NT2/D1 (cell line): ENCODE measurements at regions not wholly inside any gene's neighbourhood (a gene's known extent, or its start where the extent isn't known, plus 50 kb on each side); places are given as distances from the start of the nearest gene placed in this dataset.

Experiments
- DNase-seq: peaks from one replicate; pipeline ENCODE4 v3.0.0-alpha.2; 2011; ENCODE audit warnings: low read depth, low spot score
- H3K27me3 ChIP-seq: 2 replicates; pipeline ENCODE4 v1.6.0; 2011; ENCODE audit warnings: mild to moderate bottlenecking; ENCODE audit not compliant: insufficient read length, insufficient read depth
- H3K36me3 ChIP-seq: 2 replicates; pipeline ENCODE4 v1.6.1; 2011; ENCODE audit warnings: mild to moderate bottlenecking, low read length, mixed read lengths; ENCODE audit not compliant: insufficient read depth, insufficient read length
- H3K4me1 ChIP-seq: 2 replicates; pipeline ENCODE4 v1.5.1; 2011; ENCODE audit not compliant: insufficient read depth, insufficient read length
- H3K4me3 ChIP-seq: 2 replicates; pipeline ENCODE4 v1.5.1; 2011; ENCODE audit warnings: low read depth; ENCODE audit not compliant: insufficient read length
- H3K9ac ChIP-seq: 2 replicates; pipeline ENCODE4 v1.6.0; 2011; ENCODE audit warnings: low read depth; ENCODE audit not compliant: insufficient read length
- H3K9me3 ChIP-seq: 2 replicates; pipeline ENCODE4 v1.5.1; 2011; ENCODE audit warnings: mild to moderate bottlenecking, low read length; ENCODE audit not compliant: insufficient read depth
- SUZ12 ChIP-seq: IDR thresholded peaks from 2 replicates; pipeline ENCODE4 v1.6.1; 2011; ENCODE audit not compliant: insufficient read length, insufficient read depth; ENCODE audit errors: extremely low read depth
- YY1 ChIP-seq: IDR thresholded peaks from 2 replicates; pipeline ENCODE4 v1.6.1; 2011; ENCODE audit not compliant: insufficient read length, insufficient read depth
- ZNF274 ChIP-seq: IDR thresholded peaks from 2 replicates; pipeline ENCODE4 v1.6.1; 2011; ENCODE audit warnings: mild to moderate bottlenecking, low read depth, low read length

- no peaks in the 10 kb centered on the region for H3K36me3 ChIP-seq
- TF ChIP-seq ZNF274: no peak
- TF ChIP-seq SUZ12: no peak
- TF ChIP-seq YY1: no peak
- H3K27me3 ChIP-seq: no peaks in the 10 kb centered on the region
- no peaks in the 10 kb centered on the region for H3K9me3 ChIP-seq
- DNase-seq: no peak
- no peaks in the 10 kb centered on the region for H3K4me1 ChIP-seq
- no peak overlapping the region for H3K4me3 ChIP-seq
- H3K9ac ChIP-seq: no peak overlapping the region
These were observed 82.1 kb upstream of the CCDC68 start for GRCh38 chr18:55041366-55041765.

GRCh38 chr18:55038162-55038561, 78.9 kb upstream of the CCDC68 start:
- Histone ChIP-seq H3K4me1 (no peaks in the 10 kb centered on the region), H3K4me3 (no peak overlapping the region), H3K9ac (no peak overlapping the region), H3K27me3 (no peaks in the 10 kb centered on the region), H3K36me3 (no peaks in the 10 kb centered on the region), H3K9me3 (no peaks in the 10 kb centered on the region)
- no peak for DNase-seq
- TF ChIP-seq ZNF274 (no peak), YY1 (no peak), SUZ12 (no peak)

- H3K9me3 ChIP-seq: no peaks in the 10 kb centered on the region
- no peaks in the 10 kb centered on the region for H3K36me3 ChIP-seq
- no peak for DNase-seq
- TF ChIP-seq ZNF274: no peak
- no peak for TF ChIP-seq SUZ12
- TF ChIP-seq YY1: no peak
- no peak overlapping the region for H3K9ac ChIP-seq
- no peak overlapping the region for H3K4me3 ChIP-seq
- no peaks in the 10 kb centered on the region for H3K4me1 ChIP-seq
- no peaks in the 10 kb centered on the region for H3K27me3 ChIP-seq
These were observed 75.5 kb upstream of the CCDC68 start for GRCh38 chr18:55034742-55035141.

- no peaks in the 10 kb centered on the region for H3K36me3 ChIP-seq
- no peak overlapping the region for H3K4me3 ChIP-seq
- no peak overlapping the region for H3K9ac ChIP-seq
- H3K9me3 ChIP-seq: no peaks in the 10 kb centered on the region
- TF ChIP-seq SUZ12 (no peak), YY1 (no peak), ZNF274 (no peak)
- H3K4me1 ChIP-seq: no peaks in the 10 kb centered on the region
- DNase-seq: no peak
- H3K27me3 ChIP-seq: no peaks in the 10 kb centered on the region
These were observed 72.7 kb upstream of the CCDC68 start for GRCh38 chr18:55031979-55032378.

GRCh38 chr18:55031576-55031975, 72.3 kb upstream of the CCDC68 start:
- Histone ChIP-seq H3K36me3 (no peaks in the 10 kb centered on the region), H3K9ac (no peak overlapping the region), H3K9me3 (no peaks in the 10 kb centered on the region), H3K4me1 (no peaks in the 10 kb centered on the region), H3K4me3 (no peak overlapping the region), H3K27me3 (no peaks in the 10 kb centered on the region)
- DNase-seq: no peak
- TF ChIP-seq YY1 (no peak), SUZ12 (no peak), ZNF274 (no peak)

- DNase-seq: no peak
- H3K9me3 ChIP-seq: no peaks in the 10 kb centered on the region
- no peaks in the 10 kb centered on the region for H3K4me1 ChIP-seq
- H3K27me3 ChIP-seq: no peaks in the 10 kb centered on the region
- no peaks in the 10 kb centered on the region for H3K36me3 ChIP-seq
- H3K9ac ChIP-seq: no peak overlapping the region
- no peak for TF ChIP-seq SUZ12
- no peak for TF ChIP-seq YY1
- TF ChIP-seq ZNF274: no peak
- H3K4me3 ChIP-seq: no peak overlapping the region
These were observed 71.9 kb upstream of the CCDC68 start for GRCh38 chr18:55031164-55031563.

- no peak for DNase-seq
- H3K9me3 ChIP-seq: no peaks in the 10 kb centered on the region
- H3K27me3 ChIP-seq: no peaks in the 10 kb centered on the region
- no peaks in the 10 kb centered on the region for H3K36me3 ChIP-seq
- no peak overlapping the region for H3K4me3 ChIP-seq
- H3K4me1 ChIP-seq: no peaks in the 10 kb centered on the region
- no peak overlapping the region for H3K9ac ChIP-seq
- TF ChIP-seq ZNF274: no peak
- TF ChIP-seq SUZ12: no peak
- no peak for TF ChIP-seq YY1
These were observed 65.3 kb upstream of the CCDC68 start for GRCh38 chr18:55024564-55024963.

- Histone ChIP-seq H3K9me3 (no peaks in the 10 kb centered on the region), H3K4me1 (no peaks in the 10 kb centered on the region), H3K36me3 (no peaks in the 10 kb centered on the region), H3K9ac (no peak overlapping the region), H3K27me3 (no peaks in the 10 kb centered on the region), H3K4me3 (no peak overlapping the region)
- TF ChIP-seq SUZ12 (no peak), ZNF274 (no peak), YY1 (no peak)
- DNase-seq: no peak
These were observed 59.3 kb upstream of the CCDC68 start for GRCh38 chr18:55018602-55019001.
